ENCODE measurements at regions not wholly inside any gene's neighbourhood (a gene's known extent, or its start where the extent isn't known, plus 50 kb on each side); places are given as distances from the start of the nearest gene placed in this dataset.

GRCh38 chr5:171615705-171616640, 169.6 kb upstream of the SMIM23 start:
- no peak for TF ChIP-seq CTCF (IDR thresholded peaks at IDR 0.05; ENCODE audit: borderline replicate concordance, insufficient read depth, low read depth, low read length)
- H3K4me3 ChIP-seq (ENCODE audit: low read depth, low read length), result no peak overlapping the region

GRCh38 chr5:171617266-171617665, 168.4 kb upstream of the SMIM23 start:
- no peak for TF ChIP-seq CTCF (IDR thresholded peaks at IDR 0.05; ENCODE audit: borderline replicate concordance, insufficient read depth, low read depth, low read length)

GRCh38 chr5:171617817-171618591, 167.6 kb upstream of the SMIM23 start:
- no peak for TF ChIP-seq CTCF (IDR thresholded peaks at IDR 0.05; ENCODE audit: borderline replicate concordance, insufficient read depth, low read depth, low read length)
- no peak overlapping the region for H3K4me3 ChIP-seq (ENCODE audit: low read depth, low read length)

More at GRCh38 chr5:171617266-171617665, 168.4 kb upstream of the SMIM23 start:
- no peak overlapping the region for H3K4me3 ChIP-seq (ENCODE audit: low read depth, low read length)

GRCh38 chr5:171619196-171619595, 166.4 kb upstream of the SMIM23 start:
- H3K4me3 ChIP-seq (ENCODE audit: low read depth, low read length), result no peak overlapping the region
- TF ChIP-seq CTCF (IDR thresholded peaks at IDR 0.05; ENCODE audit: borderline replicate concordance, insufficient read depth, low read depth, low read length), result no peak

DNA sequence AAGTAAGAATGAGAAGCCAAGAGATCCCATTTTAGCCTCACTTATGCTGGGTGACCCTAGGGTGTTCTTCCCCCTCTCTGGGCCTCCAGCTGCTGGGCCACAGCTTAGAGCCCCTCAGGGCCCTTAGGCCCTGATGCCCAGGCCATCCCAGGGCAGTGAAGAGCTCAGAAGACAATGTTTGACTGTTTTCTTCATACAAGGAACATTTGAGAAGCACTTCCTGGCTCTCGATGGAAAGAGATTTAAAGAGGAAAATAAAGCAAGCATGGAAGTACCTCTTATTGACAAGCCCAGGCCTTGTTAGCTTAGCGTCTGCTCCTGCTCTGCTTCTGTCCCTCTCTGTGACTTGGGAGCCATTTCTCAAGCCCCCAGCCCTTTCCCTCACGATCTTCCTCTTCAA, 165.9 kb upstream of the SMIM23 start:
- no peak for TF ChIP-seq CTCF (IDR thresholded peaks at IDR 0.05; ENCODE audit: borderline replicate concordance, insufficient read depth, low read depth, low read length)
- no peak overlapping the region for H3K4me3 ChIP-seq (ENCODE audit: low read depth, low read length)

DNA sequence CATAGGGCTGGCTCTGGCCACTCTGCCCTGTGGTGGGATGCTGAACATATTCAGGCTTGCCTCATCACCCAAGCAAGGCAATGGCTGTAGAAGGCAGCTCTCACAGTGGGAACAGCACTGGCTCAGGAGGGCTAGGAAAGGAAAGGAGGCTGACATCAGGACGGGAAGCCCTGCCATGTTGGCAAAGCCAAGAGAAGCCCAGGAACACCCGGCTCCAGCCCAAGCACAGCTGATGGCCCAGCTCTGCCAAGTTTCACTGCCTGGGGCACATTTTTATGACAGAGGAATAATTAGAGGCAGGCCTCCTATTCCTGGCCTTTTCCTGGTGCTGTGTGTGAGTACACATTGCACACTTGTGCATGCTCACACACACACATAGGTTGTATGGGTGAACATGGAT, 163.6 kb upstream of the SMIM23 start:
- no peak for TF ChIP-seq CTCF (IDR thresholded peaks at IDR 0.05; ENCODE audit: borderline replicate concordance, insufficient read depth, low read depth, low read length)
- H3K4me3 ChIP-seq (ENCODE audit: low read depth, low read length), result no peak overlapping the region

All from GM12875 (cell line).